OCI-LY1 (cell line): ENCODE measurements at regions not wholly inside any gene's neighbourhood (a gene's known extent, or its start where the extent isn't known, plus 50 kb on each side); places are given as distances from the start of the nearest gene placed in this dataset.

Experiments used
- EZH2 ChIP-seq: fragments of 200-600 bp; sonication (generic), shearing (Covaris generic); IDR thresholded peaks from 2 replicates; pipeline ENCODE4 v1.8.0; 2017; ENCODE audit warnings: borderline replicate concordance, mixed run types, mild to moderate bottlenecking, antibody characterized with exemption, low read length, moderate library complexity, mixed read lengths
- TF ChIP-seq, protein P1 (sequence below): fragments of 200-600 bp; sonication (generic), shearing (Covaris generic); IDR thresholded peaks from 2 replicates; pipeline ENCODE4 v1.5.1; 2017; ENCODE audit warnings: mild to moderate bottlenecking, antibody characterized with exemption, low read length, moderate library complexity, mixed read lengths

DNA sequence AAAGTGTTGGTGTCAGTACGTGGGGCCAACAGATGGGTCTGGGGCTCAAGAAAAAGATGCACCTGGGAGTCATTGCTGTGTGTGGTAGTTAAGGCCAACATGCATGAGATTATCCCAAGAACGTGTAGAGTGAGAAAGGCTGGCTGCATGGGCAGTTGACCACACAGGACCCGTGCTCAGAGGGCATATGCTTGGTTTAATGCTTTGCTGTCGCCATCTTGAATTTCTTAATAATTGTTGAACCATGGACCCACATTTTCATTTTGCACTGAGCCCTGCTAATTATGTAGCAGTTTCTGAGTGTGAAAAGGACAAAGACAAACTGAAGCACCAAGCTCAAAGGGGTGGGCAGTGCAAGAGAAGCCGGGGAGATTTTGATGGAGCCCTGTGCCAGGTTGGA, 148.1 kb downstream of the CYP26B1 start:
- TF ChIP-seq, protein P1, sequence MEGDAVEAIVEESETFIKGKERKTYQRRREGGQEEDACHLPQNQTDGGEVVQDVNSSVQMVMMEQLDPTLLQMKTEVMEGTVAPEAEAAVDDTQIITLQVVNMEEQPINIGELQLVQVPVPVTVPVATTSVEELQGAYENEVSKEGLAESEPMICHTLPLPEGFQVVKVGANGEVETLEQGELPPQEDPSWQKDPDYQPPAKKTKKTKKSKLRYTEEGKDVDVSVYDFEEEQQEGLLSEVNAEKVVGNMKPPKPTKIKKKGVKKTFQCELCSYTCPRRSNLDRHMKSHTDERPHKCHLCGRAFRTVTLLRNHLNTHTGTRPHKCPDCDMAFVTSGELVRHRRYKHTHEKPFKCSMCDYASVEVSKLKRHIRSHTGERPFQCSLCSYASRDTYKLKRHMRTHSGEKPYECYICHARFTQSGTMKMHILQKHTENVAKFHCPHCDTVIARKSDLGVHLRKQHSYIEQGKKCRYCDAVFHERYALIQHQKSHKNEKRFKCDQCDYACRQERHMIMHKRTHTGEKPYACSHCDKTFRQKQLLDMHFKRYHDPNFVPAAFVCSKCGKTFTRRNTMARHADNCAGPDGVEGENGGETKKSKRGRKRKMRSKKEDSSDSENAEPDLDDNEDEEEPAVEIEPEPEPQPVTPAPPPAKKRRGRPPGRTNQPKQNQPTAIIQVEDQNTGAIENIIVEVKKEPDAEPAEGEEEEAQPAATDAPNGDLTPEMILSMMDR: no peak
- no peak for TF ChIP-seq EZH2
